Peyer's patch (tissue), 4 donors: ENCODE measurements at regions not wholly inside any gene's neighbourhood (a gene's known extent, or its start where the extent isn't known, plus 50 kb on each side); places are given as distances from the start of the nearest gene placed in this dataset.

ENCODE experiments used
- POLR2A ChIP-seq, 2 donors: fragments of 450-650 bp; IDR thresholded peaks; one replicate each; pipeline ENCODE4 v1.5.1; 2017; ENCODE audit warnings: antibody characterized with exemption in 2 of 2, mild to moderate bottlenecking in 2 of 2, moderate library complexity in 2 of 2
- TF ChIP-seq, protein P1 (sequence below), 6 experiments: fragments of 450-650 bp in 4 of 6; fragments of 200-600 bp in 2 of 6; sonication (generic) in 1 of 6; IDR thresholded peaks; one replicate each; pipeline ENCODE4 v1.5.1; 2017 to 2019; ENCODE audit warnings: antibody characterized with exemption in 6 of 6, mild to moderate bottlenecking in 3 of 6, moderate library complexity in 1 of 6

- TF ChIP-seq, protein P1, sequence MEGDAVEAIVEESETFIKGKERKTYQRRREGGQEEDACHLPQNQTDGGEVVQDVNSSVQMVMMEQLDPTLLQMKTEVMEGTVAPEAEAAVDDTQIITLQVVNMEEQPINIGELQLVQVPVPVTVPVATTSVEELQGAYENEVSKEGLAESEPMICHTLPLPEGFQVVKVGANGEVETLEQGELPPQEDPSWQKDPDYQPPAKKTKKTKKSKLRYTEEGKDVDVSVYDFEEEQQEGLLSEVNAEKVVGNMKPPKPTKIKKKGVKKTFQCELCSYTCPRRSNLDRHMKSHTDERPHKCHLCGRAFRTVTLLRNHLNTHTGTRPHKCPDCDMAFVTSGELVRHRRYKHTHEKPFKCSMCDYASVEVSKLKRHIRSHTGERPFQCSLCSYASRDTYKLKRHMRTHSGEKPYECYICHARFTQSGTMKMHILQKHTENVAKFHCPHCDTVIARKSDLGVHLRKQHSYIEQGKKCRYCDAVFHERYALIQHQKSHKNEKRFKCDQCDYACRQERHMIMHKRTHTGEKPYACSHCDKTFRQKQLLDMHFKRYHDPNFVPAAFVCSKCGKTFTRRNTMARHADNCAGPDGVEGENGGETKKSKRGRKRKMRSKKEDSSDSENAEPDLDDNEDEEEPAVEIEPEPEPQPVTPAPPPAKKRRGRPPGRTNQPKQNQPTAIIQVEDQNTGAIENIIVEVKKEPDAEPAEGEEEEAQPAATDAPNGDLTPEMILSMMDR (IDR thresholded peaks at IDR 0.05) = no peak
- no peak for TF ChIP-seq POLR2A (IDR thresholded peaks at IDR 0.05)
Observed at GRCh38 chr18:47404845-47405244, 153.4 kb upstream of the SKOR2 start.
